ENCODE measurements at regions not wholly inside any gene's neighbourhood (a gene's known extent, or its start where the extent isn't known, plus 50 kb on each side); places are given as distances from the start of the nearest gene placed in this dataset.

GRCh38 chr7:119838444-119838843 lies 434.5 kb upstream of the KCND2 start:
- no peaks in the 10 kb centered on the region for H3K4me1 ChIP-seq (ENCODE audit: control insufficient read depth, low read length)

GRCh38 chr7:119842337-119842736 lies 430.6 kb upstream of the KCND2 start:
- Histone ChIP-seq H3K9me2 (replicated peaks; ENCODE audit: control insufficient read depth, low read length) (no peaks in the 10 kb centered on the region), H3K4me3 (ENCODE audit: low read length) (no peak overlapping the region), H3K27me3 (ENCODE audit: control insufficient read depth, low read length) (no peaks in the 10 kb centered on the region), H3K36me3 (ENCODE audit: control insufficient read depth, low read length) (no peaks in the 10 kb centered on the region), H4K20me1 (ENCODE audit: control insufficient read depth, insufficient read depth, low read depth, low read length) (no peaks in the 10 kb centered on the region), H3K4me1 (ENCODE audit: control insufficient read depth, low read length) (no peaks in the 10 kb centered on the region), H3K27ac (ENCODE audit: low read depth, low read length) (no peak overlapping the region), H3F3A (ENCODE audit: control insufficient read depth, insufficient read depth) (no peaks in the 10 kb centered on the region), H3K9me3 (ENCODE audit: control insufficient read depth, insufficient read depth, low read length) (no peaks in the 10 kb centered on the region; the same call in 1 of the 2 replicates), H3K79me2 (ENCODE audit: control insufficient read depth, low read length) (no peaks in the 10 kb centered on the region), H3K4me2 (ENCODE audit: low read length) (no peak overlapping the region)
- TF ChIP-seq EZH2phosphoT487 (IDR thresholded peaks at IDR 0.05; ENCODE audit: borderline replicate concordance, low read length) (no peak), CTCF (IDR thresholded peaks at IDR 0.05; ENCODE audit: low read depth, low read length, poor library complexity, severe bottlenecking) (no peak)

More at GRCh38 chr7:119838444-119838843, 434.5 kb upstream of the KCND2 start:
- no peak overlapping the region for H3K4me3 ChIP-seq (ENCODE audit: low read length)
- TF ChIP-seq EZH2phosphoT487 (IDR thresholded peaks at IDR 0.05; ENCODE audit: borderline replicate concordance, low read length) (no peak), CTCF (IDR thresholded peaks at IDR 0.05; ENCODE audit: low read depth, low read length, poor library complexity, severe bottlenecking) (no peak)
- no peak overlapping the region for H3K27ac ChIP-seq (ENCODE audit: low read depth, low read length)
- H3K4me2 ChIP-seq (ENCODE audit: low read length) = no peak overlapping the region
- H3K9me2 ChIP-seq (replicated peaks; ENCODE audit: control insufficient read depth, low read length) = no peaks in the 10 kb centered on the region
- H3K79me2 ChIP-seq (ENCODE audit: control insufficient read depth, low read length) = no peaks in the 10 kb centered on the region
- no peaks in the 10 kb centered on the region for H3K27me3 ChIP-seq (ENCODE audit: control insufficient read depth, low read length)
- no peaks in the 10 kb centered on the region for H3F3A ChIP-seq (ENCODE audit: control insufficient read depth, insufficient read depth)
- no peaks in the 10 kb centered on the region; the same call in 1 of the 2 replicates for H3K9me3 ChIP-seq (ENCODE audit: control insufficient read depth, insufficient read depth, low read length)
- H3K36me3 ChIP-seq (ENCODE audit: control insufficient read depth, low read length) = no peaks in the 10 kb centered on the region
- H4K20me1 ChIP-seq (ENCODE audit: control insufficient read depth, insufficient read depth, low read depth, low read length) = no peaks in the 10 kb centered on the region

GRCh38 chr7:119842786-119843185 lies 430.2 kb upstream of the KCND2 start:
- no peaks in the 10 kb centered on the region for H3K27me3 ChIP-seq (ENCODE audit: control insufficient read depth, low read length)
- no peaks in the 10 kb centered on the region for H3K4me1 ChIP-seq (ENCODE audit: control insufficient read depth, low read length)
- no peaks in the 10 kb centered on the region; the same call in 1 of the 2 replicates for H3K9me3 ChIP-seq (ENCODE audit: control insufficient read depth, insufficient read depth, low read length)
- no peaks in the 10 kb centered on the region for H3K36me3 ChIP-seq (ENCODE audit: control insufficient read depth, low read length)
- no peaks in the 10 kb centered on the region for H3K79me2 ChIP-seq (ENCODE audit: control insufficient read depth, low read length)
- H3K4me2 ChIP-seq (ENCODE audit: low read length) = no peak overlapping the region
- no peaks in the 10 kb centered on the region for H4K20me1 ChIP-seq (ENCODE audit: control insufficient read depth, insufficient read depth, low read depth, low read length)
- no peak overlapping the region for H3K27ac ChIP-seq (ENCODE audit: low read depth, low read length)
- no peaks in the 10 kb centered on the region for H3K9me2 ChIP-seq (replicated peaks; ENCODE audit: control insufficient read depth, low read length)
- H3F3A ChIP-seq (ENCODE audit: control insufficient read depth, insufficient read depth) = no peaks in the 10 kb centered on the region
- H3K4me3 ChIP-seq (ENCODE audit: low read length) = no peak overlapping the region
- TF ChIP-seq CTCF (IDR thresholded peaks at IDR 0.05; ENCODE audit: low read depth, low read length, poor library complexity, severe bottlenecking) = no peak
- TF ChIP-seq EZH2phosphoT487 (IDR thresholded peaks at IDR 0.05; ENCODE audit: borderline replicate concordance, low read length) = no peak

All from DOHH2 (cell line).